ENCODE measurements at regions not wholly inside any gene's neighbourhood (a gene's known extent, or its start where the extent isn't known, plus 50 kb on each side); places are given as distances from the start of the nearest gene placed in this dataset.

GRCh38 chr5:20224966-20225365 is 237.0 kb upstream of the CDH18 start:
- TF ChIP-seq MAX (IDR thresholded peaks at IDR 0.05; ENCODE audit: low read depth) (no peak), SMC3 (IDR thresholded peaks at IDR 0.05; ENCODE audit: low read depth, low read length) (no peak), CTCF (IDR thresholded peaks at IDR 0.05) (no peak), RCOR1 (IDR thresholded peaks at IDR 0.05; ENCODE audit: low read length) (no peak), JUND (IDR thresholded peaks at IDR 0.05) (no peak), GABPA (IDR thresholded peaks at IDR 0.05; ENCODE audit: low read depth) (no peak), RFX5 (IDR thresholded peaks at IDR 0.05; ENCODE audit: low read length) (no peak), USF2 (IDR thresholded peaks at IDR 0.05; ENCODE audit: borderline replicate concordance, low read depth, low read length) (no peak), EZH2phosphoT487 (IDR thresholded peaks at IDR 0.05; ENCODE audit: borderline replicate concordance, low read depth) (no peak), ELF1 (IDR thresholded peaks at IDR 0.05) (no peak), REST (IDR thresholded peaks at IDR 0.05; ENCODE audit: low read depth, low read length) (no peak), PBX3 (IDR thresholded peaks at IDR 0.05) (no peak), GATA2 (CRISPR knock-in tag; IDR thresholded peaks at IDR 0.05) (no peak), RAD21 (IDR thresholded peaks at IDR 0.05; ENCODE audit: low read length) (no peak)
